Motor neuron (in vitro differentiated cells): ENCODE measurements at regions not wholly inside any gene's neighbourhood (a gene's known extent, or its start where the extent isn't known, plus 50 kb on each side); places are given as distances from the start of the nearest gene placed in this dataset.

Experiments used
- ATAC-seq, 8 experiments: fragments of 200-7000 bp; cut with Tn5 transposase; replicated peaks in 6 of 8; 2 replicates each; pipeline ENCODE4 v1.8.0; 2021; ENCODE audit warnings: mild to moderate bottlenecking in 8 of 8, moderate library complexity in 8 of 8
- H3K27ac ChIP-seq, 2 donors: fragments of 250-450 bp; sonication (Bioruptor Pico); 2 replicates each; pipeline ENCODE4 v1.9.0; 2021; ENCODE audit warnings: antibody characterized with exemption in 2 of 2, mild to moderate bottlenecking in 2 of 2, moderate library complexity in 1 of 2
- H3K4me1 ChIP-seq, 2 donors: fragments of 250-450 bp; sonication (Bioruptor Pico); replicated peaks in 1 of 2; 2 replicates each; pipeline ENCODE4 v1.6.1; 2021; ENCODE audit warnings: antibody characterized with exemption in 2 of 2, mild to moderate bottlenecking in 2 of 2, moderate library complexity in 1 of 2
- H3K4me3 ChIP-seq, 5 donors: fragments of 250-450 bp; sonication (Bioruptor Pico); 2 replicates each; pipeline ENCODE4 v1.9.0; 2021; ENCODE audit warnings: antibody characterized with exemption in 5 of 5, mild to moderate bottlenecking in 5 of 5, moderate library complexity in 4 of 5
- WGBS, 10 experiments: fragments of 450-650 bp; shearing (Covaris generic); methylation state at CpG; one replicate each; pipeline ENCODE4 v1.0.0; 2022; 5-methylcytosine and 5-hydroxymethylcytosine counted together
- in situ Hi-C, 9 experiments: fragments of 400-800 bp; cut with MboI; loops; one replicate each; pipeline ENCODE4 v1.15.0; 2021; ENCODE audit warnings: low sequenced_read_pairs in 9 of 9, low pct_unique_long_range_greater_than_20kb in 2 of 9; ENCODE audit not compliant: unreplicated experiment in 9 of 9

GRCh38 chr18:40565805-40566509 lies 1389.1 kb upstream of the PIK3C3 start:
- H3K4me1 ChIP-seq, result peaks cover 13 to 15% of the 10 kb centered on the region in 2 donors
- ATAC-seq, result no peak
- in situ Hi-C loops, result no loop called here
- H3K27ac ChIP-seq, result no peak overlapping the region
- 0 to 100% (median 33%) methylated on average over 1 to 2 of the region's 2 CpGs; no CpG with 5 or more reads in 1 of the 10 experiments for WGBS, 10 experiments
- no peak overlapping the region for H3K4me3 ChIP-seq

- H3K27ac ChIP-seq, result no peak overlapping the region
- H3K4me1 ChIP-seq, result peaks cover 20% of the 10 kb centered on the region in 2 donors
- in situ Hi-C loops, result no loop called here
- no peak overlapping the region for H3K4me3 ChIP-seq
- peak in 1 of 8 experiments; percentile 6 for ATAC-seq
- 20 to 100% (median 82%) methylated on average over 1 to 3 of the region's 3 CpGs; no CpG with 5 or more reads in 1 of the 10 experiments for WGBS, 10 experiments
Measured at GRCh38 chr18:40559556-40559955, 1395.5 kb upstream of the PIK3C3 start.

- Histone ChIP-seq H3K4me3 (no peak overlapping the region), H3K4me1 (peaks cover 20% of the 10 kb centered on the region in 2 donors), H3K27ac (peak overlapping the region; percentile 23 to 65)
- WGBS, 10 experiments, result 12 to 88% (median 28%) methylated on average over 1 to 5 of the region's 5 CpGs; no CpG with 5 or more reads in 2 of the 10 experiments
- in situ Hi-C loops, result no loop called here
- peak in 5 of 8 experiments; percentile 94 to 97 (median 96) for ATAC-seq
Measured at GRCh38 chr18:40558706-40559392, 1396.2 kb upstream of the PIK3C3 start.

GRCh38 chr18:40555914-40556313 lies 1399.1 kb upstream of the PIK3C3 start:
- H3K4me3 ChIP-seq, result no peak overlapping the region
- WGBS, 10 experiments, result 6 to 96% (median 82%) methylated on average over 1 to 4 of the region's 4 CpGs
- no peak overlapping the region for H3K27ac ChIP-seq
- H3K4me1 ChIP-seq, result peaks cover 20% of the 10 kb centered on the region in 2 donors
- in situ Hi-C loops, result no loop called here
- ATAC-seq, result peak in 2 of 8 experiments; percentile 55 to 86

- H3K4me1 ChIP-seq, result peaks cover 2 to 6% of the 10 kb centered on the region in 2 donors
- in situ Hi-C loops, result no loop called here
- ATAC-seq, result no peak
- no peak overlapping the region for H3K4me3 ChIP-seq
- no peak overlapping the region for H3K27ac ChIP-seq
Measured at GRCh38 chr18:40553029-40553428, 1402.0 kb upstream of the PIK3C3 start.

DNA sequence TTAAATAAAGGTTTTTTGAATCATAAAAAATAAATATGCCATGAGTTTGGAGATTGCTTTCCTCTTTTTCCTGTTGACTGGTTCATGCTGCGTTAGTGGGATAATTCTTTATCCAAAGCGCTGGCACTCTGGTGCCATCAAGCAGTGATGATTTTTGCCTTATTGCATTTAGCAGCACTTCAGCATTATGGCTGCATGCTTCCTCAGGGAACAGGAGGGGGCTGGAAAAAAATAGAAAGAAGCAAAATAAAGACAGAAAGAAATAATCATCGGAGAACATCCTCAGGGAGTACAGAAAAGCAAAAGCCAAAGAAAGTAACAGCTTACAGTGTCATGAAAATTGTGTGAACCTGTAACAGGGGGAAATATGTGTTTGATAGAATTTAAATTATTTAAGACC lies 1408.2 kb upstream of the PIK3C3 start:
- no peak overlapping the region for H3K27ac ChIP-seq

DNA sequence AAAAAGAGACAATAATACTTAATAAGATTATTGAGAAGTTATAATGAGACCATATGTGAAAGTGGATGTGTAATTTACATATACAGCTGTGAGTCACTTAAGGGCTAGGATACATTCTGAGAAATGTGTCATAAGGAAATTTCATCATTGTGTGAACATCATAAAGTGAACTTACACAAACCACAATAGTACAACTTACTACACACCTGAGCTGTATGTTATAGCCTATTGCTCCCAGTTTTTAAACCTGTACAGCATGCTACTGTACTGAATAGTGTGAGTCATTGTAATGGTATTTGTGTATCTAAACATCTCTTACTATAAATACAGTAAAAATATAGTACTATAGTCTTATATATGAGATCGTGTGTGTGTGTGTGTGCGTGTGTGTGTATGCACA lies 1420.3 kb upstream of the PIK3C3 start:
- peaks cover 0 to 2% of the 10 kb centered on the region in 2 donors for H3K4me1 ChIP-seq
- ATAC-seq, result peak in 2 of 8 experiments; percentile 67 to 79
- H3K27ac ChIP-seq, result no peak overlapping the region
- in situ Hi-C loops, result loop anchor here in 1 of 9 experiments (25.0 kb wide), 1 partner anchor 103 kb away; no protein-coding TSS in a partner anchor
- no peak overlapping the region for H3K4me3 ChIP-seq
- WGBS, 10 experiments, result 60 to 100% (median 75%) methylated on average over 1 to 2 of the region's 2 CpGs; no CpG with 5 or more reads in 6 of the 10 experiments

More for the DNA sequence above, 1408.2 kb upstream of the PIK3C3 start:
- H3K4me1 ChIP-seq, result peaks cover 0 to 2% of the 10 kb centered on the region in 2 donors
- no peak overlapping the region for H3K4me3 ChIP-seq
- WGBS, 10 experiments, result 19 to 100% (median 89%) methylated on average over 2 to 3 of the region's 3 CpGs
- ATAC-seq, result no peak
- in situ Hi-C loops, result loop anchor here in 1 of 9 experiments (25.0 kb wide), 1 partner anchor 90 kb away; no protein-coding TSS in a partner anchor

- Histone ChIP-seq H3K4me1 (peaks cover 0 to 2% of the 10 kb centered on the region in 2 donors), H3K27ac (no peak overlapping the region), H3K4me3 (no peak overlapping the region)
- ATAC-seq, result no peak
- in situ Hi-C loops, result loop anchor here in 1 of 9 experiments (25.0 kb wide), 1 partner anchor 105 kb away; no protein-coding TSS in a partner anchor
- 0 to 100% (median 32%) methylated on average over 1 of the region's 1 CpG; no CpG with 5 or more reads in 2 of the 10 experiments for WGBS, 10 experiments
Measured at GRCh38 chr18:40532046-40532445, 1423.0 kb upstream of the PIK3C3 start.

GRCh38 chr18:40531051-40531450 lies 1424.0 kb upstream of the PIK3C3 start:
- ATAC-seq, result peak in 3 of 8 experiments; percentile 14 to 37 (median 33)
- Histone ChIP-seq H3K27ac (no peak overlapping the region), H3K4me1 (peaks cover 0 to 2% of the 10 kb centered on the region in 2 donors), H3K4me3 (no peak overlapping the region)
- 33 to 90% (median 79%) methylated on average over 1 to 2 of the region's 2 CpGs; no CpG with 5 or more reads in 5 of the 10 experiments for WGBS, 10 experiments
- in situ Hi-C loops, result loop anchor here in 1 of 9 experiments (25.0 kb wide), 1 partner anchor 106 kb away; no protein-coding TSS in a partner anchor

DNA sequence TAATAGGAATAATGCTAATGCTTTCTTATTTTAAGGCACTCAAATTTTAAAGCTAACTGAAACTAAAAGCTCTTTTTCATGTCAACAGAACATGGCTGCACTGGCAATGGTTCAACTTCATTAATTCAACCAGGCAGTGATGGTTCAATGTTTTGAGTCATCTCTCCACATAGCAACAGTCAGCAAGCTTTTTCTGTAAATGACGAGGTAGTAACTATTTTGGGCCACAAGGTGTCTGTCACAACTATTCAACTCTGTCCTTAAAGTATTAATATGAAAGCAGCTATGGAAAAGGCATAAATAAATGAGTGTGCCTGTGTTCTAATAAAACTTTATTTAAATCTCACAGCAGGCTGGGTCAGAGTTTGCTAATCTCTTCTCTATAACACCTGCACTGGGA lies 1425.6 kb upstream of the PIK3C3 start:
- peaks cover 0 to 2% of the 10 kb centered on the region in 2 donors for H3K4me1 ChIP-seq
- 13 to 100% (median 40%) methylated on average over 1 of the region's 1 CpG; no CpG with 5 or more reads in 7 of the 10 experiments for WGBS, 10 experiments

DNA sequence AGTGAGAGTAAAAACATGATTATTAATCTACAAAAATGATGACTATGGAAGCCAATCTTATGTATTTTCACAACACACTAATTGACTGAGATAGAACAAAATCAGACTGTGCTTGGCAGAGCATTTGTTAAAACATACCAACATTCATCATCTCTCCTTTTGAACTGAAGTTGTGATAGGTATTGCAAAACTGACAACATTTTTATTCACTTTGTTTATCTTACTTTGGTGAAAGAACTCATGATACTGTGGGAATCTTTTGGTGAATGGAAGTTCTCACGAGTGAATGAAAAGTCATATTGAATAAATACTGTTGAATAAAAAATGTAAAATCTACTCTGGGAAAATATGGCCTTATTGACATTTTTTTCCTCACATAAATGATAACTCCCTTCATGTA lies 1430.2 kb upstream of the PIK3C3 start:
- Histone ChIP-seq H3K4me3 (no peak overlapping the region), H3K27ac (no peak overlapping the region), H3K4me1 (no peaks in the 10 kb centered on the region)
- 0 to 100% (median 59%) methylated on average over 1 of the region's 1 CpG for WGBS, 10 experiments
- in situ Hi-C loops, result loop anchor here in 1 of 9 experiments (25.0 kb wide), 1 partner anchor 112 kb away; no protein-coding TSS in a partner anchor
- ATAC-seq, result no peak

More for the DNA sequence above, 1425.6 kb upstream of the PIK3C3 start:
- Histone ChIP-seq H3K27ac (no peak overlapping the region), H3K4me3 (no peak overlapping the region)
- ATAC-seq, result peak in 2 of 8 experiments; percentile 40 to 53
- in situ Hi-C loops, result loop anchor here in 1 of 9 experiments (25.0 kb wide), 1 partner anchor 108 kb away; no protein-coding TSS in a partner anchor

GRCh38 chr18:40523287-40523686 lies 1431.7 kb upstream of the PIK3C3 start:
- peak in 3 of 8 experiments; percentile 64 to 84 (median 70) for ATAC-seq
- H3K4me3 ChIP-seq, result no peak overlapping the region
- 18 to 100% (median 67%) methylated on average over 1 of the region's 1 CpG; no CpG with 5 or more reads in 1 of the 10 experiments for WGBS, 10 experiments
- in situ Hi-C loops, result no loop called here
- no peak overlapping the region for H3K27ac ChIP-seq
- H3K4me1 ChIP-seq, result peaks cover under 1 to 4% of the 10 kb centered on the region in 2 donors

DNA sequence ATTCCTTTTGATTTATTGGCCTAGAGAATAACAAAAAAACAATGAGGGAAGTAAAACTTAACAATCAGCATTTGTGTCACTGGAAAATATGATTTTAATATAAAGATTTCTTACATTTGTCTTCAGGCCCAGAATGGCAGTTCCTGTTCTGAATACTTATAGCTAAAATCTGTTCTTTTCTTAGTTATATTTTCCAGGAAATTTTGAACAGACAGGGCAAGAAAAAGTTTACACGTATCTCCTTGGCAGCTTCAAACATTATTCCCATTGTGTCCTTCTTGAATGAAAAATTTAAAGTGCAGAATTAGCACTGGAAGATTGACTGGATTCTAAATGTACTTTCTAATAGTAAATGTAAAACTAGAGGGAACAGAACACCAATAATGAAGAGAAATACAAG lies 1454.0 kb upstream of the PIK3C3 start:
- 0 to 91% (median 33%) methylated on average over 1 of the region's 1 CpG; no CpG with 5 or more reads in 3 of the 10 experiments for WGBS, 10 experiments
- Histone ChIP-seq H3K4me3 (no peak overlapping the region), H3K4me1 (no peaks in the 10 kb centered on the region), H3K27ac (no peak overlapping the region)
- in situ Hi-C loops, result no loop called here
- no peak for ATAC-seq
